ENCODE measurements at regions not wholly inside any gene's neighbourhood (a gene's known extent, or its start where the extent isn't known, plus 50 kb on each side); places are given as distances from the start of the nearest gene placed in this dataset.

DNA sequence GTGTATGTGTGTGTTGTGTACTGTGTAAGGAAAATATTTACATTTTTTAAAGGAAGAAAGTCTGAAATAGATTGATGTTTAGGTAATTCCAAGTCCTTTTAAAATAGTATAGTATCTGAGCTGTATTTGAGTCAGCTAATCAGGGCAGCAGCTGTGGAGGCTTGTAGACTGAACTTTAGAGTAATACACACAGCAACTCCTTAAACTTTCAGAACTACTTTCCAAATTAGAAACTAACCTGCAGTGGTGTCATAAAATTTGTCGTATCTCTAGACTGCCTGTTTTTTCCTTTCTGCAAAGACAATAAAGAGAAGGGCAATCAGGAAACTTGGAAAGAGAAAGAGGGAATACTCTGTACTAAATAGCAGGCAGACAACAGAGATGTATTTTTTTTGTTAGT lies 391.0 kb upstream of the AZI2 start:
- Mint-ChIP-seq H3K9me3 (peaks cover 0 to 8% (median 5%) of the 10 kb centered on the region in 3 donors), H3K4me3 (no peak overlapping the region), H3K27ac (no peak overlapping the region), H3K27me3 (no peaks in the 10 kb centered on the region), H3K4me1 (no peaks in the 10 kb centered on the region), H3K36me3 (no peaks in the 10 kb centered on the region)

DNA sequence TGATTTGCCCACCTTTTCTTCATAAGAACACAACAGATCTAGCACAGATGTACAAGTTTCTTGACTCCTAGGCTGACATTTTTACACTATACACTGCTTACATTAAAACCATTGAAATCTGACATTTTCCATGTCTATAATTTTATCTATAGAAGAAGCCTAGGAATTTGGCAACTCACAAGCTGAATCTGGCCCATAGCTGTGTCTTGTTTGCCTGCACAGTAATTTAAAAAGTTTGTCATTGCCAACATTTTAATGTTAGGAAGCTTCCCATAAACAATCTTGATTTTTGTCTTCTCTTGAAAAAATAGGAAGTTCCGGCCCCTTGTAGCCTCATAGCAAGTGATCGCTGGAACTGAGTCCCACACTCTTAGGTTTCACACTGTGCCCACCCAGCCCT lies 394.6 kb upstream of the AZI2 start:
- Mint-ChIP-seq H3K27me3 (no peaks in the 10 kb centered on the region), H3K4me3 (no peak overlapping the region), H3K9me3 (peaks cover 0 to 3% (median 0%) of the 10 kb centered on the region in 3 donors), H3K4me1 (no peaks in the 10 kb centered on the region), H3K27ac (no peak overlapping the region), H3K36me3 (no peaks in the 10 kb centered on the region)

DNA sequence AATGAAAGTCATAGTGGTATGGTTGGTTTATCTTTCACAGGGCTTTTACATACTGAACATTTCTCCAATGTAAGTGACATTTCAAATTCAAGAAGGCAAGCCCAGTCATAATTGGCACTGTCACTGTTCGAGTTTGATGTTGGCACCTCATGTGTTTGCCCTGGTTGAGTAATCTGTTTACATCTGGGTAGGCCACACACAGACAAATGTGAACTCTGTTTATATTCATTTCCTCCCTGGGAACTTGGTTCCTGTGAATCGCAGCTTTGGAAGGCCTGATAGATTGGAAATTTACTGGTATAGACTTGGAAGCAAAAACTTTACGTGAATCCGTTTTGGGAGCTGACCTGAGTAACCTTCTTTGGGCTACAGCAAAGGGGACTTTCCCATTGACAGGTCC lies 395.2 kb upstream of the AZI2 start:
- peaks cover 0 to 7% (median 0%) of the 10 kb centered on the region in 3 donors for H3K9me3 Mint-ChIP-seq
- H3K36me3 Mint-ChIP-seq = no peaks in the 10 kb centered on the region
- no peaks in the 10 kb centered on the region for H3K4me1 Mint-ChIP-seq
- no peaks in the 10 kb centered on the region for H3K27me3 Mint-ChIP-seq
- no peak overlapping the region for H3K27ac Mint-ChIP-seq
- H3K4me3 Mint-ChIP-seq = no peak overlapping the region

DNA sequence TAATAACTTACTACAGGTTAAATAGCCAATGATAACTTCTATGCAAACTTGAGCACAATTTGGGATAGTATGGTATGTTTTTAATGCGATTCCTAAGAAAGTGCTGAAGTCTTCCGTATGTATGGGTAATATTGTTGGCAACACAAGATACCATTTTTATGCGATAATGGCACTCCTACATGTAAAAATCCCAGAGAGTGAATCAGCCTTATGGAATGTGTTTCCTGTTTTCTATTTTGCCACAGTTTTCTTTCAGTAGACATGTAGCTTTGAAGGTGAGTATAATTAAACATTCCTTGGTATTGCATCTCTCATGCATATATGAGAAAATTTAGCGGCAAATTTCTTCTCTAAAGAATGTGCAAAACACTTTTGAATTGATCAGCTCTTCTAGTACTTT lies 396.8 kb upstream of the AZI2 start:
- Mint-ChIP-seq H3K9me3 (peaks cover 0 to 10% (median 2%) of the 10 kb centered on the region in 3 donors), H3K27me3 (no peaks in the 10 kb centered on the region), H3K36me3 (no peaks in the 10 kb centered on the region), H3K4me3 (no peak overlapping the region), H3K4me1 (no peaks in the 10 kb centered on the region), H3K27ac (no peak overlapping the region)

DNA sequence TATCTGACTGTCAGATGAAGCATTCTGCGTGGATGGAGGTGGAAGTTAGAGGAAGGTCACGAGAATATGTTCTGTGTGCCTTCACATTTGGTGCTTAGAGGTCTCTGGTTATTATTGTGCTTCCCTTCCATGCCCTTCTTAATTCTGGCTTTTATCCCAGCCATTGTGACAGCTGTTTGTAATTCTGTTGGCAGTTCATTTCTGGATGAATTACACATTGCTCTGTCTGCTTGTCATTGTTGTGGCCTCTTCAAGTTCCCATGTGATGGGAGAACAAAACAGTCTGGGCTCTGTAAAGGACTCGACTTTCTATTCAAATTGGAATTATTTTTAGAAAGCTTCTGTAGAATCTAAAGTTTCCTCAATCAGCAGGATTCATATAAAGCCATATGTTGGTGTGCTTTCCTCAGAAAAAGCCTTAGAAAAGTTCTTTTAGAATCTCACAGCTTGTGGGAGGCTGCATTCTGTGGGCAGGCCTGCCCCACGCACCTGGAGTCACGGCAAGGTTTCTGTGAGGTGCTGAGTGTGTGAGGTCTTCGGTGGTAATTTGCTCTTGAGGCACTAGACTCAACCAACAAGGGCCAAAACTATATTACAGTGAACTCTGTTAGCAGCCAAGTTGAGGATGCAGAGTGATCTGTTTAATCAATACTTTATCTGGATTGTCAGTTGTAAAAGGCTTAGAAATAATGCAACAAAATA lies 397.4 kb upstream of the AZI2 start:
- Mint-ChIP-seq H3K27ac (no peak overlapping the region), H3K9me3 (peaks cover 4 to 15% (median 4%) of the 10 kb centered on the region in 3 donors)

DNA sequence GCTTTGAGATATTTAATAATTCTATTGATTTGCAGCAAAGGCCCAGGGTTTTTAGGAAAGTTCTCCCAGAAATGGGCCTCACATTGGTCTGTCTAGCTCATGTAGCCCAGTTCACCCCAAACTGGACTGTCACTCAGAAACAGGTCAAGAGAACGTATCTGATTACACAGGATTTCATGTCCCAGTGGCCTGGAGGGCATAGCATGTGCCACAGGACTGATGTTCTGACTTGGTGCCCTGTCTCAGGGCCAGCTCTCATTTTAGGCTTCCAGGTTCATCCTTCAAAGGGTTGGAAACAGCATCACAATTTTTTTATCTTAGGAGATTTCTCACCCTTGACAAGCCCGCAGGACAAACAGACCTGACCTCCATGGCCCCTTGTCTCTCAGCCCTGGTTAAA lies 398.4 kb upstream of the AZI2 start:
- Mint-ChIP-seq H3K9me3 (peaks cover 4 to 18% (median 5%) of the 10 kb centered on the region in 3 donors), H3K27me3 (no peaks in the 10 kb centered on the region), H3K4me3 (no peak overlapping the region), H3K36me3 (no peaks in the 10 kb centered on the region), H3K27ac (no peak overlapping the region), H3K4me1 (no peaks in the 10 kb centered on the region)

More for the DNA sequence above, 397.4 kb upstream of the AZI2 start:
- H3K36me3 Mint-ChIP-seq = no peaks in the 10 kb centered on the region
- H3K27me3 Mint-ChIP-seq = no peaks in the 10 kb centered on the region
- no peak overlapping the region for H3K4me3 Mint-ChIP-seq
- no peaks in the 10 kb centered on the region for H3K4me1 Mint-ChIP-seq

DNA sequence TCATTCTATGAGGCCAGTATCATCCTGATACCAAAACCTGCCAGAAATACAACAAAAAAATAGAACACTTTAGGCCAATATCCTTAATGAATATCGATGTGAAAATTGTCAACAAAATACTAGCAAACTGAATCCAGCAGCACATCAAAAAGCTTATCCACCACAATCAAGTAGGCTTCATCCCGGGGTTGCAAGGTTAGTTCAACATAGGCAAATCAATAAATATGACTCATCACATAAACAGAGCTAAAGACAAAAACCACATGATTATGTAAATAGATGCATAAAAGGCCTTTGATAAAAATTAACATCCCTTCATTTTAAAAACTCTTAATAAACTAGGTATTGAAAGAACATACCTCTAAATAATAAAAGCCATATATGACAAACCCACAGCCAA lies 403.2 kb upstream of the AZI2 start:
- Mint-ChIP-seq H3K27me3 (no peaks in the 10 kb centered on the region), H3K36me3 (no peaks in the 10 kb centered on the region), H3K9me3 (peaks cover 6 to 19% (median 7%) of the 10 kb centered on the region in 3 donors), H3K4me3 (no peak overlapping the region), H3K4me1 (no peaks in the 10 kb centered on the region), H3K27ac (no peak overlapping the region)

DNA sequence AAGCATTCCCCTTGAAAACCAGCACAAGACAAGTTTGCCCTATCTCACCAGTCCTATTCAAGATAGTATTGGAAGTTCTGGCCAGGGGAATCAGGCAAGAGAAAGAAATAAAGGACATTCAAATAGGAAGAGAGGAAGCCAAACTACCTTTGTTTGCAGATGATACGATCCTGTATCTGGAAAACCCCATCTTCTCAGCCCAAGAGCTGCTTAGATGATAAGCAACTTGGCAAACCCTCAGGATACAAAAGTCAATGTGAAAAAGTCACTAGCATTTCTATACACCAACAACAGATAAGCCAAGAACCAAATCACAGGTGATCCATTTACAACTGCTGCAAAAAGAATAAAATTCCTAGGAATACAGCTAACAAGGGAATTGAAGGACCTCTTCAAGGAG lies 403.7 kb upstream of the AZI2 start:
- Mint-ChIP-seq H3K9me3 (peaks cover 6 to 19% (median 7%) of the 10 kb centered on the region in 3 donors), H3K4me3 (no peak overlapping the region), H3K4me1 (no peaks in the 10 kb centered on the region), H3K27ac (no peak overlapping the region), H3K27me3 (no peaks in the 10 kb centered on the region), H3K36me3 (no peaks in the 10 kb centered on the region)

DNA sequence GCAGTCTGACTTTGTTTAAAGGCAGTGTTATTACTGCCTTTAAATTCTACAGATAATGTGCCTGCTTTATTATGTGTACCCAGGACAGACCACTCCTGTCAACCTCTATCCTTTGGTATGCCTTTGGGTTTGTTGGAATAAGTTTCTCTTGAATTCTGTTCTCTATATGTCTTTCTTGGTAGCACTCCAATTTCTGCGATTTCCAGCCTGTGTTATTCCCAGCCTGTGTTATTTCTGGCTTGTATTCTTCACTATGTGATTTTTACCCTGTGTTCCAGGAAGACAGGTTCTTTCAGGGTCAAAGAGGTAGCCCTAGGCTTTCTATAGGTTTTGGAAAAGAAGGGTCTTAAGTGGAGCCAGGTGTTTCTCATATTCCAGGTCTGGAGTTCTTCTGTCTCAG lies 407.4 kb upstream of the AZI2 start:
- H3K9me3 Mint-ChIP-seq = peaks cover 3 to 8% (median 7%) of the 10 kb centered on the region in 3 donors
- no peak overlapping the region for H3K4me3 Mint-ChIP-seq
- H3K27me3 Mint-ChIP-seq = no peaks in the 10 kb centered on the region
- H3K27ac Mint-ChIP-seq = no peak overlapping the region
- no peaks in the 10 kb centered on the region for H3K36me3 Mint-ChIP-seq
- H3K4me1 Mint-ChIP-seq = no peaks in the 10 kb centered on the region

DNA sequence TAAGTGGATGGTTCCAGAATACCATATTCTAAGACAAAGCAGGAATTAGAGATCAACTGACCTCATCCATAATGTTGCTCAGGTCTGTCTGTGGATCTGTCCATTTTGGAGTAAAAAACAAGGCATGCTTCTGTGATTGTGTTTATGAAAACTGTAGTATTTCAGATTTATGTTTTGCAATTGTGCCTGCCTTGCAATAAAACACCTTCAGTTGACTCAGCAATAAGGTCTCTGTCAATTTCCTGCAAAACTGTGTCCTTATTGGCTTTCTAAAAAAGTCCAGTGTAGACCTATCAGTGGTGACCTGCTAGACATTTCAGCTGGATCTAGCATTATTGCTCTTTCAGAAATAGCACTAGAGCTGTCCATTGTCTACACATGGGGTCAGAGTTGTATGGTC lies 409.5 kb upstream of the AZI2 start:
- Mint-ChIP-seq H3K9me3 (peaks cover 2 to 7% (median 4%) of the 10 kb centered on the region in 3 donors), H3K4me3 (no peak overlapping the region), H3K27me3 (no peaks in the 10 kb centered on the region), H3K36me3 (no peaks in the 10 kb centered on the region), H3K4me1 (no peaks in the 10 kb centered on the region), H3K27ac (no peak overlapping the region)

DNA sequence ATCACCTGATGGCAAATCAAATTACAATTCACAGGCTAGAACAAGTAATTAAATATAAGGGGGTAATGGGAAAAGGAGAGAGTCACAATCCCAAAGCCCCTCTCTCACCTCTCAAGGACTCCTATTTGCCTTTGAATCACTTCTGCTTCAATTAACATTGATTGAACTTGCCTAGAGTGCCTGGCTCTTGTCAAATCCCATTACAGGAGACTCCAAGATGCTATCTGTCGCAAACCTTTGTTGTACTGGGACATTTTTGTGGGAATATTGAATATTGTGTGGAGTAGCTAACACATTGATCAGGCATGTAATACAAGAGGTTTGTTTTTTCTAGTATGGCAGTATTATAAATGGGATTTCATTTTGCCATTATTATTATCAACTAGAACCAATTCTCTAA lies 412.8 kb upstream of the AZI2 start:
- Mint-ChIP-seq H3K4me1 (no peaks in the 10 kb centered on the region), H3K4me3 (no peak overlapping the region), H3K27me3 (no peaks in the 10 kb centered on the region), H3K36me3 (no peaks in the 10 kb centered on the region), H3K27ac (no peak overlapping the region), H3K9me3 (peaks cover 1 to 4% (median 4%) of the 10 kb centered on the region in 3 donors)

DNA sequence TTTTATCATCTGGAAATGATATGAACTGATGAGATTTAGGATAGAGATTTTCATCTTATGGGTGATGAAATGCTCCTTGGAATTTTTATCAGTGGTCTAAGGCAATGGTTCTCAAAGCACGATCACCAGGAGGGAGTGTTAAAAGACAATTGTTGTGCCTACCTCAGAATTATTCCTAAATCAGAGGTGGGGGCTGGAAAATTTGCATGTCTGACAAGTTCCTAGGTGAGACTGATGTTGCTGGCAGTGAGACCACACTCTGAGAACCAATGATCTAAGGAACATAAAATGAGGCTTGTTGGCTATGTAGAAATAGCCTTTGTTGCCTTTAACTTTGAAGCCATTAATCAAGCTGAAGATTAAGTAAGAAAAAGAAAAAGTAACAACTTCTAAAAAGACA lies 416.6 kb upstream of the AZI2 start:
- no peak overlapping the region for H3K27ac Mint-ChIP-seq
- no peaks in the 10 kb centered on the region for H3K4me1 Mint-ChIP-seq
- H3K36me3 Mint-ChIP-seq = no peaks in the 10 kb centered on the region
- H3K9me3 Mint-ChIP-seq = peaks cover 0 to 3% (median 0%) of the 10 kb centered on the region in 3 donors
- no peaks in the 10 kb centered on the region for H3K27me3 Mint-ChIP-seq
- H3K4me3 Mint-ChIP-seq = no peak overlapping the region

DNA sequence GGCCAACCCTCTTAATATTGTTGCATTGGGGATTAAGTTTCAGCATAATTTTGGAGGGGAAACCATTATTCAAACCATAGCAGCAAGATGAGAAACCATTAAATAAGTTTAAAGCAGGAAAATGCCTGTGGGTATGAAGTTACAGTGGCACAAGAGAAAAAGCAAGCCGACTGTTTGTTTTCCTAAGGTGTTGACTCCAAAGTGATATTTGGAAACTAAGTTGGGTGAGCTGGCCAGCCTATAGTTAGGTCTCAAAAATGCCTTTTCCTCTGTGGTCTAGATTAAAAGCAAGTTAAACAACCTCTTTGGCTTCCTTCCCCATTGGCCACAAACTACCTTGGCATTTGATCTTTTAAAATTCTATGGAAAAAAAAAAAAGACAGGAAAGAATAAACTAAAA lies 419.8 kb upstream of the AZI2 start:
- Mint-ChIP-seq H3K4me3 (no peak overlapping the region), H3K36me3 (no peaks in the 10 kb centered on the region), H3K27me3 (no peaks in the 10 kb centered on the region), H3K27ac (no peak overlapping the region), H3K4me1 (no peaks in the 10 kb centered on the region), H3K9me3 (peaks cover 0 to 15% (median 13%) of the 10 kb centered on the region in 3 donors)

DNA sequence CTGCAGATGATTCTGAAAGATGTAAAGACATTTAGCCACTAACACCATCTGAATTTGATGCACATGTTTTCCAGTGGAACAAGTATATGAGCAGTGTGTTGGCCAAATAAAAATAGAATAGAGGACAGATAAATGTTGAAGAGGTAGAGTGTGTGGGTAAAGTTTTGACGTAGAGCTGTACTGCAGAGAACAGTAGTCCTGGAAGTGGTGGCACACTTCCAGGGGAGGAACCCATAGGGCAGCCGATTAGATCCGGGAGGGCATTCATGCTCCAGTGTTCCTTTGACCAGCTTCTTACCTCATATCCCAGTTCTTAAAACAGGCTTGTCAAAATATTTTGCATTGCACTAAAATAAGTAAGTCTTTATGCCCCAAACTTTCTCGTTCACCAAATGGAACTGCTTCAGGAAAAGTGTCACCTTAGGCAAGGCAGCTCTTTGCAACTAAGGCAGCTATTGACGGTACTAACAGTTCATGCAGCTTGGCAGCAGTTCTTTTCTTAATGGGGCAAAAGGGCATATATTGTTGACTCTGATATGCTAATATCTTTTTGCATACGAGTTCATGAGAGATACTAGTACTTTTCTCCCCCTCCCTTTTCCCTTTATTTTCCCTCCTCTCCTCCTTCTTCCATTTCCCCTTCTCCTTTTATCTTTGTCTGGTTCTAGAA lies 429.3 kb upstream of the AZI2 start:
- Mint-ChIP-seq H3K4me1 (no peaks in the 10 kb centered on the region), H3K9me3 (peaks cover 4 to 13% (median 5%) of the 10 kb centered on the region in 3 donors), H3K27ac (no peak overlapping the region), H3K4me3 (no peak overlapping the region), H3K36me3 (no peaks in the 10 kb centered on the region), H3K27me3 (no peaks in the 10 kb centered on the region)

DNA sequence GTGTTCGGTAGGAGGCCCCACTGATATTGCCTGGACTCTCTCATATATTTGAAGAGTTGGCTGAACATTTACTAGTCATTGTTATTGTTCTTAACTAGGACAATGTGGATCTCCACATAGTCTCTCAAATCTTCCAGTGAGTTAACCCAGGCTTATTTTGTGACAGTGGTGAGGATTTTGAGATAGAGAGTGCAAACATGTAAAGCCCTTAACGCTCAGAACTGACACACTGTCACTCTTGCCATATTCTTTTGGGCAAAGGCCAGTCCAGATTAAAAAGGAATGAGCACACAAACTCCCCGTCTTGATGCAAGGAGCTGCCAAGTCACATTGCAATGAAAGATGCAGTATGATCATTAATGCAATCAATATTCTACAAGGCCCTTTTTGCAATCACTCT lies 431.9 kb upstream of the AZI2 start:
- Mint-ChIP-seq H3K9me3 (peaks cover 0 to 4% (median 3%) of the 10 kb centered on the region in 3 donors), H3K27ac (no peak overlapping the region), H3K27me3 (no peaks in the 10 kb centered on the region), H3K36me3 (no peaks in the 10 kb centered on the region), H3K4me3 (no peak overlapping the region), H3K4me1 (no peaks in the 10 kb centered on the region)

DNA sequence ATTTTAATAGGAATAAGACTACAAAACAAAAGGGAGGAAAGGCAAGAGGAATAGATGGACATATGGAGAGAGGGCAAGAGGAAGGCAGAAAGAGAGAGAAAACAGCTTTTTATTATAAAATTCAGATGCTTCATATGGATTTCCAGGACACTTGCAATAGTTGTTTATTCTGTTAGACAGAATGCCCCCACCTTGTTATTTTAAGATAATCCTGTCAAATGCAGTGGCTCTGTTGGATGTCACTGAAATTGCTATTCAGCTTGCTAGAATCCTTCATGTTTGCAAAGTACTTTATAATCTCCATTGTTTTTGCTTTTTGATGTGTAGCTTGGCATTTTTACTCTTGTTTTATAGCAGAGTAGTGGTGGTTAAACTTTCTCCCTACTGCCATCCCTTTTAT lies 432.4 kb upstream of the AZI2 start:
- Mint-ChIP-seq H3K4me1 (no peaks in the 10 kb centered on the region), H3K27me3 (no peaks in the 10 kb centered on the region), H3K27ac (no peak overlapping the region), H3K36me3 (no peaks in the 10 kb centered on the region), H3K4me3 (no peak overlapping the region), H3K9me3 (peaks cover 0 to 4% (median 3%) of the 10 kb centered on the region in 3 donors)

Data from IgD-negative memory B cell (primary cell).